ENCODE measurements at regions not wholly inside any gene's neighbourhood (a gene's known extent, or its start where the extent isn't known, plus 50 kb on each side); places are given as distances from the start of the nearest gene placed in this dataset.

DNA sequence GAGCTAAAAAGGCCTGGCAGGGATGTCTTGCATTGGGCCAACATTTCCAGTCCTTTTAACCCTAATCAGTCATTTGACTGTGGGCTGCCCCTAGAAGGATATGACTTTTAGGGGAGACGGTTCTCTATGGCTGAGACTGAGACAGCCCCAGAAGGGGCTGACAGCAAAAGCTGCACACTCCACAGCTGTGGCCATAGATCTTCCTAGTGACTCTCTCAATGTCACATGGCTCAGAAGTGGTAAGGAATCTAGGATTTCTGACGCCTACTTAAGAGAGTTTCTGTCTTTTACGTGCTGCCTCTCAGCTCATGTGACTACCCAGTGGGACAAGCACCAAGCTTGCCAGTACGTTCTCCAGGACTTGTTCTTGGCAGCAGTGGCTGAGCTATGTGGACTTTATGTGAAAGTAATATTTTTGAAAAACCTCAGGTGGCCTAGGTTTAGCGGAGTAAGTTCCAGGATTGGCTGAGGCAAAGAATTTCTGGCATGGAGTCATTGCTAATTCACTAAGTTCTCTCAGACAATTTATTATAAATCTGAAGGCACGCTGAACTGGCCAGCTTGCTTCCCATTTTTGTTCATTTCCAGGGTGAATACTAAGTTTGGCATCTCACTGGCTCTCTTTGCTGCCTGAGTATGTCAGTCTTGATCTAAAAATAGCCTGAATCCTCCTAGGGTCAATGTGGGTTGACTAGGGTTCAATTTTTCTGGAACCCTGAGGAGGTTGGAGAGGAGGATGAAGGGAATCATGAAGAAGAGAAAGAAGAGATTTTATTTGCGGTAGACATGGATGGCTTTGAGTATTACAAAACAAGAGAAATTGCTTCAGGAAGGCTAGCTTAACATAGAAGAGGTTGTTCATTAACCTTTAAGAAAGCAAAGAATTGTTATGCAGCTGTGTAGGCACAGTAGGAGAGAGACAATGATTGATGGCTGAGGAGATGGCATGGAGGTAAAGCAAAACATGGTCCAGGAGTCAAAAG, 271.8 kb downstream of the AEBP2 start:
- Mint-ChIP-seq H3K36me3 (peaks cover 0 to 10% (median 0%) of the 10 kb centered on the region in 3 donors), H3K9me3 (peaks cover 4 to 23% (median 14%) of the 10 kb centered on the region in 5 donors), H3K4me1 (no peaks in the 10 kb centered on the region), H3K27ac (no peak overlapping the region), H3K4me3 (no peak overlapping the region), H3K27me3 (no peaks in the 10 kb centered on the region)
- no peaks in the 10 kb centered on the region for H3K27me3 ChIP-seq (ENCODE audit: insufficient read depth, low read length, poor library complexity, severe bottlenecking)
- ChIA-PET CTCF (no interaction called here), POLR2A (no interaction called here)
- H3K4me1 ChIP-seq (ENCODE audit: insufficient read depth, low read length), result no peaks in the 10 kb centered on the region
- no peaks in the 10 kb centered on the region for H3K9me3 ChIP-seq (ENCODE audit: low read length)
- H3K27ac ChIP-seq (ENCODE audit: low read depth, low read length), result no peak overlapping the region
- H3K36me3 ChIP-seq (ENCODE audit: insufficient read depth, low read length), result no peaks in the 10 kb centered on the region
- DNase-seq, result no peak
- H3K4me3 ChIP-seq (ENCODE audit: low read length), result no peak overlapping the region

GRCh38 chr12:19712041-19712440, 272.7 kb downstream of the AEBP2 start:
- H3K4me1 ChIP-seq (ENCODE audit: insufficient read depth, low read length), result no peaks in the 10 kb centered on the region
- H3K27ac Mint-ChIP-seq, result no peak overlapping the region
- H3K4me3 Mint-ChIP-seq, result no peak overlapping the region
- H3K4me1 Mint-ChIP-seq, result no peaks in the 10 kb centered on the region
- no peaks in the 10 kb centered on the region for H3K27me3 ChIP-seq (ENCODE audit: insufficient read depth, low read length, poor library complexity, severe bottlenecking)
- H3K36me3 Mint-ChIP-seq, result peaks cover 0 to 10% (median 0%) of the 10 kb centered on the region in 3 donors
- H3K27ac ChIP-seq (ENCODE audit: low read depth, low read length), result no peak overlapping the region
- peaks cover 0 to 15% (median 9%) of the 10 kb centered on the region in 5 donors for H3K9me3 Mint-ChIP-seq
- no peaks in the 10 kb centered on the region for H3K9me3 ChIP-seq (ENCODE audit: low read length)
- POLR2A ChIA-PET, result no interaction called here
- no peak for DNase-seq
- no peaks in the 10 kb centered on the region for H3K36me3 ChIP-seq (ENCODE audit: insufficient read depth, low read length)
- no peak overlapping the region for H3K4me3 ChIP-seq (ENCODE audit: low read length)
- H3K27me3 Mint-ChIP-seq, result no peaks in the 10 kb centered on the region
- CTCF ChIA-PET, result no interaction called here

DNA sequence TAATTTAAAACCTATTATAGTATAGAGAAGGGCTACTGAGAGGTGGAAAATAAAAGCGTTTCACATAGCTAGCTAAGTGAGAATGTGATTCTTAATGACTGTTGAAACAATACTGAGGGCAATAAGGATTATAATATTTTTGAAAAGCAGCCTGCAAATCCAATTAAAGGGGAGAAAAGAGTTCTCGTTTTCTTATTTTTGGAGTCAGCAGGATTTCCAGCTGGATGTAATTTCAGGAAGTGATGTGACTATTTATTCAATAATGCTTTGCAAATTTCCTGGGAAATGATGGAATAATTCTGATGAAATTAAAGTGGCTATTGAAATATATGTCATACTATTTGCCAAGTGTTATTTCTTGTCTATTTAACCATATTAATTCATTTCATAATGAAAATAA, 279.1 kb downstream of the AEBP2 start:
- CTCF ChIA-PET, result no interaction called here
- H3K4me3 Mint-ChIP-seq, result no peak overlapping the region

DNA sequence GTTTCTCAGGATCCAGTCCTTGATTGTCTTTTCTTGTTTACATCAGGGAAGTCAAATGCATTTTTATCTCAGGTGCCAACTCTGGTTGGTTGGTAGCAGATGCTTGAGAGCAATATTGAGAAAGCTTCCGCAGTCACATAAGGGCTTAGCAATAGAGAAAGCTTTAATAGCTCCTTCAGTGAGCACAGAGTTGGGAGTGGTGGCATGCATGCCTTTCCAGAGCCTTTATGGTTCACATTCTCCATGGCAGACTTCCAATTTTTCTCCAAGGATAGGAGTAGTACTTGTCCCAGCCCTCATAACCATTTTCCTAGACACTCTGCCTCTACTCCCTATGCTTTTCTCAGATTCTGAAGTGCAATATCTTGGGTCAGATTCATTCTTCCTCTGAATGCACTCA, 280.4 kb downstream of the AEBP2 start:
- no peak for DNase-seq
- Histone ChIP-seq H3K9me3 (ENCODE audit: low read length) (no peaks in the 10 kb centered on the region), H3K4me3 (ENCODE audit: low read length) (no peak overlapping the region), H3K36me3 (ENCODE audit: insufficient read depth, low read length) (no peaks in the 10 kb centered on the region), H3K27me3 (ENCODE audit: insufficient read depth, low read length, poor library complexity, severe bottlenecking) (no peaks in the 10 kb centered on the region), H3K4me1 (ENCODE audit: insufficient read depth, low read length) (no peaks in the 10 kb centered on the region), H3K27ac (ENCODE audit: low read depth, low read length) (no peak overlapping the region)
- ChIA-PET CTCF (no interaction called here), POLR2A (no interaction called here)
- Mint-ChIP-seq H3K9me3 (peaks cover 0 to 2% (median 0%) of the 10 kb centered on the region in 5 donors), H3K27me3 (peaks cover 6 to 18% of the 10 kb centered on the region in 2 donors), H3K4me1 (no peaks in the 10 kb centered on the region), H3K27ac (no peak overlapping the region), H3K36me3 (peaks cover 0 to 14% (median 0%) of the 10 kb centered on the region in 3 donors), H3K4me3 (no peak overlapping the region)

More for the DNA sequence above, 279.1 kb downstream of the AEBP2 start:
- H3K36me3 Mint-ChIP-seq, result peaks cover 0 to 14% (median 0%) of the 10 kb centered on the region in 3 donors
- no peaks in the 10 kb centered on the region for H3K4me1 ChIP-seq (ENCODE audit: insufficient read depth, low read length)
- H3K27me3 Mint-ChIP-seq, result peaks cover 6 to 18% of the 10 kb centered on the region in 2 donors
- no peak overlapping the region for H3K27ac ChIP-seq (ENCODE audit: low read depth, low read length)
- DNase-seq, result no peak
- no peaks in the 10 kb centered on the region for H3K27me3 ChIP-seq (ENCODE audit: insufficient read depth, low read length, poor library complexity, severe bottlenecking)
- POLR2A ChIA-PET, result no interaction called here
- H3K9me3 Mint-ChIP-seq, result peaks cover 0 to 3% (median 0%) of the 10 kb centered on the region in 5 donors
- H3K27ac Mint-ChIP-seq, result no peak overlapping the region
- no peaks in the 10 kb centered on the region for H3K36me3 ChIP-seq (ENCODE audit: insufficient read depth, low read length)
- no peak overlapping the region for H3K4me3 ChIP-seq (ENCODE audit: low read length)
- no peaks in the 10 kb centered on the region for H3K4me1 Mint-ChIP-seq
- H3K9me3 ChIP-seq (ENCODE audit: low read length), result no peaks in the 10 kb centered on the region

GRCh38 chr12:19726122-19726521, 286.8 kb downstream of the AEBP2 start:
- DNase-seq, result no peak
- Histone ChIP-seq H3K4me3 (ENCODE audit: low read length) (no peak overlapping the region), H3K27me3 (ENCODE audit: insufficient read depth, low read length, poor library complexity, severe bottlenecking) (no peaks in the 10 kb centered on the region), H3K36me3 (ENCODE audit: insufficient read depth, low read length) (no peaks in the 10 kb centered on the region), H3K4me1 (ENCODE audit: insufficient read depth, low read length) (no peaks in the 10 kb centered on the region), H3K9me3 (ENCODE audit: low read length) (no peaks in the 10 kb centered on the region), H3K27ac (ENCODE audit: low read depth, low read length) (no peak overlapping the region)
- H3K27ac Mint-ChIP-seq, result no peak overlapping the region
- peaks cover 0 to 2% of the 10 kb centered on the region in 2 donors for H3K27me3 Mint-ChIP-seq
- CTCF ChIA-PET, result no interaction called here
- H3K36me3 Mint-ChIP-seq, result peaks cover 0 to 6% (median 0%) of the 10 kb centered on the region in 3 donors
- H3K4me3 Mint-ChIP-seq, result no peak overlapping the region
- no peaks in the 10 kb centered on the region for H3K4me1 Mint-ChIP-seq
- POLR2A ChIA-PET, result no interaction called here
- peaks cover 0 to 4% (median 0%) of the 10 kb centered on the region in 5 donors for H3K9me3 Mint-ChIP-seq

- H3K27me3 ChIP-seq (ENCODE audit: insufficient read depth, low read length, poor library complexity, severe bottlenecking), result no peaks in the 10 kb centered on the region
- no peak overlapping the region for H3K4me3 Mint-ChIP-seq
- no peaks in the 10 kb centered on the region for H3K36me3 ChIP-seq (ENCODE audit: insufficient read depth, low read length)
- no peaks in the 10 kb centered on the region for H3K9me3 ChIP-seq (ENCODE audit: low read length)
- peaks cover 0 to 6% (median 0%) of the 10 kb centered on the region in 3 donors for H3K36me3 Mint-ChIP-seq
- no peak overlapping the region for H3K27ac Mint-ChIP-seq
- H3K4me3 ChIP-seq (ENCODE audit: low read length), result no peak overlapping the region
- peaks cover 0 to 2% of the 10 kb centered on the region in 2 donors for H3K27me3 Mint-ChIP-seq
- no peak overlapping the region for H3K27ac ChIP-seq (ENCODE audit: low read depth, low read length)
- ChIA-PET POLR2A (no interaction called here), CTCF (no interaction called here)
- no peaks in the 10 kb centered on the region for H3K4me1 ChIP-seq (ENCODE audit: insufficient read depth, low read length)
- H3K9me3 Mint-ChIP-seq, result peaks cover 0 to 4% (median 0%) of the 10 kb centered on the region in 5 donors
- DNase-seq, result no peak
- no peaks in the 10 kb centered on the region for H3K4me1 Mint-ChIP-seq
Measured at GRCh38 chr12:19726592-19726991, 287.3 kb downstream of the AEBP2 start.

GRCh38 chr12:19737019-19737418, 297.7 kb downstream of the AEBP2 start:
- H3K4me1 Mint-ChIP-seq, result no peaks in the 10 kb centered on the region
- no peaks in the 10 kb centered on the region for H3K27me3 Mint-ChIP-seq
- H3K36me3 ChIP-seq (ENCODE audit: insufficient read depth, low read length), result no peaks in the 10 kb centered on the region
- H3K4me1 ChIP-seq (ENCODE audit: insufficient read depth, low read length), result no peaks in the 10 kb centered on the region
- ChIA-PET POLR2A (no interaction called here), CTCF (no interaction called here)
- no peaks in the 10 kb centered on the region for H3K27me3 ChIP-seq (ENCODE audit: insufficient read depth, low read length, poor library complexity, severe bottlenecking)
- peaks cover 0 to 5% (median 2%) of the 10 kb centered on the region in 5 donors for H3K9me3 Mint-ChIP-seq
- no peak overlapping the region for H3K4me3 Mint-ChIP-seq
- no peaks in the 10 kb centered on the region for H3K9me3 ChIP-seq (ENCODE audit: low read length)
- H3K27ac ChIP-seq (ENCODE audit: low read depth, low read length), result no peak overlapping the region
- no peak for DNase-seq
- peaks cover 0 to 8% (median 2%) of the 10 kb centered on the region in 3 donors for H3K36me3 Mint-ChIP-seq
- no peak overlapping the region for H3K4me3 ChIP-seq (ENCODE audit: low read length)
- H3K27ac Mint-ChIP-seq, result no peak overlapping the region

DNA sequence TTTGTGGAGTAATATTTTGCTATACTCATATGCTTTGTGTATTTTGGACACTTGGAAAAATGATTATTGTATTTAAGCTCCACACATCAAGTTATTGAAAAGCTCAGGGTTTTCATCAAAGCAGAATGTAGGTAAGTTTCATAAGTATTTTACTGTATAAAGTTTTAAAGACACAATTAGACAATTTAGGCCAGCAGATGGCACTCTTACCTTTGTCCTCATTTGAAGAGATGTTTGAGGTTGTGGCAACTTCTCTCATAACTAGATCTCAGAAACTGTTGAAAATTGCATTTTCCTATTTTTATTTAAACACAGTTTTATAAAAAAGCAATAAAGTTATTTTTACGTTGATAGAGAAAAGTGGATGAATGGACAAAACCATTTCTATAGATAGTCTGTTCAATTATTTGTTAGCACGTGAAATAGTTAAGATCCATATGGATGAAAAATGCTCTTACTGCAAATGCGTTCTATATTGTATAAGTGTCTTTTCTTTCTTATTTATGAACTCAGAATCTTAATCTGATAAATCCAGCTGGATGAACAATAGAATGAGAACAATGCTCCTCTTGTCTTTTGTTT, 300.0 kb downstream of the AEBP2 start:
- Histone ChIP-seq H3K36me3 (ENCODE audit: insufficient read depth, low read length) (no peaks in the 10 kb centered on the region), H3K27ac (ENCODE audit: low read depth, low read length) (no peak overlapping the region), H3K27me3 (ENCODE audit: insufficient read depth, low read length, poor library complexity, severe bottlenecking) (no peaks in the 10 kb centered on the region), H3K4me3 (ENCODE audit: low read length) (no peak overlapping the region), H3K4me1 (ENCODE audit: insufficient read depth, low read length) (no peaks in the 10 kb centered on the region), H3K9me3 (ENCODE audit: low read length) (no peaks in the 10 kb centered on the region)
- H3K27ac Mint-ChIP-seq, result no peak overlapping the region
- H3K9me3 Mint-ChIP-seq, result peaks cover 0 to 3% (median 2%) of the 10 kb centered on the region in 5 donors
- ChIA-PET CTCF (interaction anchor here (0.8 to 1.6 kb wide), 3 partner anchors 9 to 24 kb away, joined by 3 read pairs; no protein-coding TSS in a partner anchor), POLR2A (no interaction called here)
- H3K4me1 Mint-ChIP-seq, result no peaks in the 10 kb centered on the region
- H3K4me3 Mint-ChIP-seq, result no peak overlapping the region
- peaks cover 0 to 8% (median 2%) of the 10 kb centered on the region in 3 donors for H3K36me3 Mint-ChIP-seq
- DNase-seq, result peak in 3 of 5 donors; percentile 4 to 23 (median 17)
- H3K27me3 Mint-ChIP-seq, result no peaks in the 10 kb centered on the region
